ENCODE measurements at regions not wholly inside any gene's neighbourhood (a gene's known extent, or its start where the extent isn't known, plus 50 kb on each side); places are given as distances from the start of the nearest gene placed in this dataset.

- no peak for DNase-seq
- Histone ChIP-seq H3K4me2 (ENCODE audit: insufficient read depth, insufficient read length, low read length) (no peak overlapping the region), H2AFZ (ENCODE audit: low read length) (no peak overlapping the region), H3K14ac (ENCODE audit: insufficient read depth, low read length) (no peak overlapping the region), H4K5ac (ENCODE audit: insufficient read length, low read depth, low read length) (no peak overlapping the region), H3K79me2 (ENCODE audit: insufficient read depth, low read length) (no peaks in the 10 kb centered on the region), H3K4ac (ENCODE audit: low read depth, low read length) (no peak overlapping the region), H3K79me1 (ENCODE audit: insufficient read depth, low read depth, low read length, poor library complexity, severe bottlenecking) (no peaks in the 10 kb centered on the region), H3K9me3 (ENCODE audit: control insufficient read depth, low read depth, low read length) (no peaks in the 10 kb centered on the region), H3K27ac (ENCODE audit: insufficient read length, low read depth, low read length) (no peak overlapping the region), H3K27me3 (ENCODE audit: insufficient read depth, low read length) (no peaks in the 10 kb centered on the region), H2BK20ac (ENCODE audit: low read depth, low read length, poor library complexity, severe bottlenecking) (no peak overlapping the region), H2BK5ac (ENCODE audit: insufficient read length, low read length) (no peak overlapping the region), H4K91ac (ENCODE audit: insufficient read length, low read depth, low read length) (no peak overlapping the region), H2BK12ac (ENCODE audit: insufficient read length, low read depth, low read length) (no peak overlapping the region), H3K56ac (ENCODE audit: insufficient read length, low read depth, low read length) (no peak overlapping the region), H2BK15ac (ENCODE audit: low read depth, low read length) (no peak overlapping the region), H4K20me1 (ENCODE audit: control insufficient read depth, insufficient read depth, insufficient read length) (no peaks in the 10 kb centered on the region), H3K9ac (ENCODE audit: extremely low read depth, insufficient read length, low read length) (no peak overlapping the region), H3K18ac (ENCODE audit: insufficient read length, low read depth, low read length) (no peak overlapping the region), H4K8ac (replicated peaks; ENCODE audit: insufficient read length, low read depth, low read length) (no peak overlapping the region), H2AK5ac (ENCODE audit: insufficient read length, low read length) (no peak overlapping the region), H2BK120ac (ENCODE audit: low read depth, low read length, poor library complexity, severe bottlenecking) (no peak overlapping the region), H3K23me2 (ENCODE audit: insufficient read length, low read depth, low read length, poor library complexity, severe bottlenecking) (no peaks in the 10 kb centered on the region), H3T11ph (ENCODE audit: low read length) (no peak overlapping the region), H3K23ac (ENCODE audit: insufficient read length, low read depth, low read length) (no peak overlapping the region), H3K4me1 (ENCODE audit: insufficient read depth, low read length) (no peaks in the 10 kb centered on the region)
- peaks cover 4 to 15% (median 6%) of the 10 kb centered on the region in 3 experiments; a peak in 6 of 7 replicates for H3K36me3 Mint-ChIP-seq (ENCODE audit: insufficient read depth in 1 of 3, low read depth in 3 of 3)
- TF ChIP-seq CTCF (conservative IDR thresholded peaks at IDR 0.05): no peak
- H3K4me3 Mint-ChIP-seq: no peak overlapping the region
- no peaks in the 10 kb centered on the region for H3K4me1 Mint-ChIP-seq
- no peaks in the 10 kb centered on the region for H3K27me3 Mint-ChIP-seq (ENCODE audit: low read depth)
- peaks cover 7 to 14% of the 10 kb centered on the region in 2 experiments; a peak in 4 of 5 replicates for H3K9me3 Mint-ChIP-seq
- H3K27ac Mint-ChIP-seq: no peak overlapping the region
These were observed 1471.8 kb upstream of the NUDT12 start for GRCh38 chr5:105034401-105034763.
